ENCODE measurements at regions not wholly inside any gene's neighbourhood (a gene's known extent, or its start where the extent isn't known, plus 50 kb on each side); places are given as distances from the start of the nearest gene placed in this dataset.
"Not testable (repeated sequence)": the region's sequence is repeated elsewhere in the genome, so short reads cannot be mapped to it uniquely, and the experiment has no call there.

- CTCF ChIA-PET; ATAC-seq; H3K27me3 Mint-ChIP-seq; H3K36me3 ChIP-seq (ENCODE audit: control insufficient read depth in 2 of 3, insufficient read depth in 3 of 3, low read length in 3 of 3); H3K27ac Mint-ChIP-seq; DNase-seq; POLR2A ChIA-PET; H3K4me3 ChIP-seq (ENCODE audit: low read length); H3K4me1 Mint-ChIP-seq; H3K4me3 Mint-ChIP-seq; H3K36me3 Mint-ChIP-seq; H3K27ac ChIP-seq (ENCODE audit: low read depth, low read length); H3K9me3 ChIP-seq (ENCODE audit: control insufficient read depth in 2 of 3, low read length in 3 of 3); H3K27me3 ChIP-seq (ENCODE audit: control insufficient read depth in 2 of 2, insufficient read depth in 2 of 2, low read length in 2 of 2); H3K4me1 ChIP-seq (ENCODE audit: control insufficient read depth in 2 of 2, insufficient read depth in 2 of 2, low read length in 2 of 2); intact Hi-C loops (cut with micrococcal nuclease): not testable (repeated sequence)
- peaks cover 2 to 23% (median 11%) of the 10 kb centered on the region in 11 donors for H3K9me3 Mint-ChIP-seq
These were observed 392.6 kb upstream of the LMO3 start for GRCh38 chr12:16998538-16998937.

DNA sequence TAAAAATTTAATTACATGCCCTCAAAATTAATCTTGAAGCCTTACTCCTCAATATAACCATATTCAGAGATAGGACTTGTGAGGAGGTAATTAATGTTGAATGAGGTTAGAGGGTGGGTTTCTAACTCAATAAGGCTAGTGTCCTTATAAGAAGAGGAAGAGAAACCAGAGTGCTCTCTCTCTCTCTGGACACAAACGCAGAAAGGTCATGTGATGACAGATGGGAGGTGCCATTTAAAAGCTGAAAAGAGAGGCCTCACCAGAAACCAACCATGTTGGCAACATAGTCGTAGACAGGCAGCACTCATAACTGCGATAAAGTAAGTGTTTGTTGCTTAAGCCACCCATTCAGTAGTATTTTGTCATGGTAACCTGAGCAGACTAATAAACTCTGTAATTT, 378.5 kb upstream of the LMO3 start:
- peaks cover 2 to 40% (median 10%) of the 10 kb centered on the region in 11 donors for H3K9me3 Mint-ChIP-seq
- no peak overlapping the region for H3K27ac Mint-ChIP-seq
- H3K4me3 Mint-ChIP-seq: no peak overlapping the region
- no peak for DNase-seq
- intact Hi-C loops (cut with micrococcal nuclease): no loop called here
- Histone ChIP-seq H3K27ac (ENCODE audit: low read depth, low read length) (no peak overlapping the region), H3K4me3 (ENCODE audit: low read length) (no peak overlapping the region), H3K4me1 (ENCODE audit: control insufficient read depth in 2 of 2, insufficient read depth in 2 of 2, low read length in 2 of 2) (no peaks in the 10 kb centered on the region), H3K36me3 (ENCODE audit: control insufficient read depth in 2 of 3, insufficient read depth in 3 of 3, low read length in 3 of 3) (no peaks in the 10 kb centered on the region), H3K9me3 (ENCODE audit: control insufficient read depth in 2 of 3, low read length in 3 of 3) (no peaks in the 10 kb centered on the region), H3K27me3 (ENCODE audit: control insufficient read depth in 2 of 2, insufficient read depth in 2 of 2, low read length in 2 of 2) (no peaks in the 10 kb centered on the region)
- CTCF ChIA-PET: no interaction called here
- H3K36me3 Mint-ChIP-seq: no peaks in the 10 kb centered on the region
- no peaks in the 10 kb centered on the region for H3K4me1 Mint-ChIP-seq
- POLR2A ChIA-PET: no interaction called here
- no peak for ATAC-seq
- no peaks in the 10 kb centered on the region for H3K27me3 Mint-ChIP-seq

DNA sequence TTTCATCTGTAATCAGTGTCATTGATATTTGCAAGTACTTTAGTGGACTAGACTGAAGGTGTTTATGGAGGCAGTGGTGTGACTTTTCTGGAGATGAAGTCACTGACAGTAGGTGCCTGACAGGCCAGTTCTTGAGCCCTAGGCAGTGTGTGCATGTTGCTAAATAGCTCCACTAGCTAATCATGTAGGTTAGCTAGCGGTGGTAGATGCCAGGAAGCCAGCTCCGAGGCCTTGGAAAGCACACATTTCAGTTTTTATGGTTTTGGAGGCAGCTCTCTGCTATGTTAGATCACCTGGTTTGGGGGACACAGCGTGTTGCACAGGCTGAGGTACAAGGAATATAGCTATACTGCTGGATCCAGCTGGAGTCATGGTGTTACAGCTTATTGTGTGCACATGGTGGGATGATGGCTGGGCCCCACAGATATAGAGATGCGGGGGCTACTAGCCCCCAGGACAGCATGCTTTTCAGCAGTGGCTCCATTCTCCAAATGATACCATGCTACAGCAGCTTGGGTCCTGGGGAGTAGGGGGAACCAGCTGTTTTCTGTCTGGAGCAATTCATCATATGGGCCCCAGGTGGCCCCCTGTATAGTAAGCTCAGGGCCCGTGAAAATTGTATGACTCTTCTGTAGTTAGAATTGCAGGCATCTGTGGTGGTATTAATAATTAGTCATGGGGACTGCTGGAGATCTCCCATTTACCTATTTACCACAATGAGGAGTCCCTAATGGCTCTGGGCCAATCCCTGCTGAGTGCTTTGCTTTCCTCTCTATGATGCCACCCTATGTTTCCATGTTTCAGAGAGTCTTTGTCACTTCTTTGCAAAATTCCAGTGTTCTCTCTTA, 367.2 kb upstream of the LMO3 start:
- ATAC-seq: no peak
- POLR2A ChIA-PET: no interaction called here
- Mint-ChIP-seq H3K4me3 (no peak overlapping the region), H3K27ac (no peak overlapping the region), H3K9me3 (peaks cover 0 to 21% (median 6%) of the 10 kb centered on the region in 11 donors), H3K27me3 (no peaks in the 10 kb centered on the region), H3K4me1 (no peaks in the 10 kb centered on the region), H3K36me3 (no peaks in the 10 kb centered on the region)
- Histone ChIP-seq H3K27me3 (ENCODE audit: control insufficient read depth in 2 of 2, insufficient read depth in 2 of 2, low read length in 2 of 2) (no peaks in the 10 kb centered on the region), H3K4me1 (ENCODE audit: control insufficient read depth in 2 of 2, insufficient read depth in 2 of 2, low read length in 2 of 2) (no peaks in the 10 kb centered on the region), H3K9me3 (ENCODE audit: control insufficient read depth in 2 of 3, low read length in 3 of 3) (no peaks in the 10 kb centered on the region), H3K27ac (ENCODE audit: low read depth, low read length) (no peak overlapping the region), H3K4me3 (ENCODE audit: low read length) (no peak overlapping the region), H3K36me3 (ENCODE audit: control insufficient read depth in 2 of 3, insufficient read depth in 3 of 3, low read length in 3 of 3) (no peaks in the 10 kb centered on the region)
- DNase-seq: no peak
- intact Hi-C loops (cut with micrococcal nuclease): no loop called here
- CTCF ChIA-PET: no interaction called here

GRCh38 chr12:16962889-16963288, 356.9 kb upstream of the LMO3 start:
- H3K36me3 ChIP-seq (ENCODE audit: control insufficient read depth in 2 of 3, insufficient read depth in 3 of 3, low read length in 3 of 3): no peaks in the 10 kb centered on the region
- H3K27me3 Mint-ChIP-seq: no peaks in the 10 kb centered on the region
- no peaks in the 10 kb centered on the region for H3K4me1 Mint-ChIP-seq
- no peak for DNase-seq
- peaks cover 0 to 12% (median 4%) of the 10 kb centered on the region in 11 donors for H3K9me3 Mint-ChIP-seq
- no peak overlapping the region for H3K4me3 ChIP-seq (ENCODE audit: low read length)
- H3K4me1 ChIP-seq (ENCODE audit: control insufficient read depth in 2 of 2, insufficient read depth in 2 of 2, low read length in 2 of 2): no peaks in the 10 kb centered on the region
- no peak overlapping the region for H3K27ac ChIP-seq (ENCODE audit: low read depth, low read length)
- CTCF ChIA-PET: no interaction called here
- H3K36me3 Mint-ChIP-seq: no peaks in the 10 kb centered on the region
- intact Hi-C loops (cut with micrococcal nuclease): no loop called here
- POLR2A ChIA-PET: no interaction called here
- H3K9me3 ChIP-seq (ENCODE audit: control insufficient read depth in 2 of 3, low read length in 3 of 3): no peaks in the 10 kb centered on the region
- H3K27ac Mint-ChIP-seq: no peak overlapping the region
- no peak overlapping the region for H3K4me3 Mint-ChIP-seq
- ATAC-seq: no peak
- H3K27me3 ChIP-seq (ENCODE audit: control insufficient read depth in 2 of 2, insufficient read depth in 2 of 2, low read length in 2 of 2): no peaks in the 10 kb centered on the region

DNA sequence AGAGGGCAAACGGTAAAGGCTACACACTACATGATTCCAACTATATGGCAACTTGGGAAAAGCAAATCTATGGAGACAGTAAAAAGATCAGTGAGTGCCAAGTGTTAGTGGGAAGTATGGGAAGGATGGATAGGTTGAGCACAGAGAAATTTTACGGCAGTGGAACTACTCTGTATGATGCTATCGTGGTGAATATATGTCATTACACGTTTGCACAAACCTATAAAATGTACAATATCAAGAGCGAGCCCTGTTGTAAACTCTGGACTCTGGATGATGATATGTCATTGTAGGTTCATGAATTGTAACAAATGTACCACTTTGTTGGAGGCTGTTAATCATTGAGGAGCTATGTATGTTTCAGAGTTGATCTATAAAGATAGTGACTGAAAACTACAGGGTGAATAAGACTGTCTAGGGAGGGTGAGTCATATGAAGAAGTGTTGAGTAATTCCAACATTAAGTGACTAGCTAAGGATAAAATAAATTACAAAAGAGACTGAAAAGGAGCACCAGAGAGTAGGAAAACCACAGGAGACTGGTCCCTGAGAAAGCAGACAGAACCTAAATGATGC, 349.2 kb upstream of the LMO3 start:
- ChIA-PET CTCF (no interaction called here), POLR2A (no interaction called here)
- no peaks in the 10 kb centered on the region for H3K27me3 ChIP-seq (ENCODE audit: control insufficient read depth in 2 of 2, insufficient read depth in 2 of 2, low read length in 2 of 2)
- ATAC-seq: no peak
- DNase-seq: no peak
- no peaks in the 10 kb centered on the region for H3K4me1 Mint-ChIP-seq
- peaks cover 0 to 38% (median 5%) of the 10 kb centered on the region in 11 donors for H3K9me3 Mint-ChIP-seq
- no peaks in the 10 kb centered on the region for H3K9me3 ChIP-seq (ENCODE audit: control insufficient read depth in 2 of 3, low read length in 3 of 3)
- H3K36me3 ChIP-seq (ENCODE audit: control insufficient read depth in 2 of 3, insufficient read depth in 3 of 3, low read length in 3 of 3): no peaks in the 10 kb centered on the region
- H3K4me1 ChIP-seq (ENCODE audit: control insufficient read depth in 2 of 2, insufficient read depth in 2 of 2, low read length in 2 of 2): no peaks in the 10 kb centered on the region
- H3K27ac Mint-ChIP-seq: no peak overlapping the region
- intact Hi-C loops (cut with micrococcal nuclease): no loop called here
- no peaks in the 10 kb centered on the region for H3K27me3 Mint-ChIP-seq
- H3K27ac ChIP-seq (ENCODE audit: low read depth, low read length): no peak overlapping the region
- no peak overlapping the region for H3K4me3 ChIP-seq (ENCODE audit: low read length)
- no peaks in the 10 kb centered on the region for H3K36me3 Mint-ChIP-seq
- no peak overlapping the region for H3K4me3 Mint-ChIP-seq

- Histone ChIP-seq H3K27ac (ENCODE audit: low read depth, low read length) (no peak overlapping the region), H3K4me1 (ENCODE audit: control insufficient read depth in 2 of 2, insufficient read depth in 2 of 2, low read length in 2 of 2) (no peaks in the 10 kb centered on the region), H3K36me3 (ENCODE audit: control insufficient read depth in 2 of 3, insufficient read depth in 3 of 3, low read length in 3 of 3) (no peaks in the 10 kb centered on the region), H3K27me3 (ENCODE audit: control insufficient read depth in 2 of 2, insufficient read depth in 2 of 2, low read length in 2 of 2) (no peaks in the 10 kb centered on the region), H3K9me3 (ENCODE audit: control insufficient read depth in 2 of 3, low read length in 3 of 3) (no peaks in the 10 kb centered on the region), H3K4me3 (ENCODE audit: low read length) (no peak overlapping the region)
- Mint-ChIP-seq H3K9me3 (peaks cover 0 to 19% (median 1%) of the 10 kb centered on the region in 11 donors), H3K4me3 (no peak overlapping the region), H3K4me1 (no peaks in the 10 kb centered on the region), H3K27me3 (no peaks in the 10 kb centered on the region), H3K27ac (no peak overlapping the region), H3K36me3 (no peaks in the 10 kb centered on the region)
- DNase-seq (no peak), ATAC-seq (no peak)
- CTCF ChIA-PET: no interaction called here
- POLR2A ChIA-PET: no interaction called here
- intact Hi-C loops (cut with micrococcal nuclease): no loop called here
These were observed 344.1 kb upstream of the LMO3 start for GRCh38 chr12:16949871-16950667.
